Heart left ventricle (tissue), 13 donors: ENCODE measurements at regions not wholly inside any gene's neighbourhood (a gene's known extent, or its start where the extent isn't known, plus 50 kb on each side); places are given as distances from the start of the nearest gene placed in this dataset.

Experiments used
- POLR2A ChIP-seq, 2 donors: fragments of 450-650 bp; IDR thresholded peaks; one replicate each; pipeline ENCODE4 v1.6.1; 2017; ENCODE audit warnings: antibody characterized with exemption in 2 of 2, mild to moderate bottlenecking in 2 of 2, moderate library complexity in 2 of 2
- TF ChIP-seq, protein P1 (sequence below), 12 donors: fragments of 200-600 bp; sonication (generic) in 4 of 12; IDR thresholded peaks; one replicate each; pipeline versions ENCODE4 v1.5.0 to v1.8.0; 2018 to 2022; ENCODE audit warnings: antibody characterized with exemption in 12 of 12, mild to moderate bottlenecking in 5 of 12
- donor health status: ischemic (EF 13 %, LVEDD 7.1; RV severe dilation, severe dysfunction).
- donor health status: DM: no; HTN: yes; CAD: no.
- donor health status: DM: no; HTN: no; CAD: no.
- donor health status: ischemic (EF 25% LVEDD 6.9; RV normal size, moderate dysfunction).
- donor health status: ischemic (EF 25% LVEDD 5.7; RV mildly dilated, moderate dysfunction).
- donor health status: ischemic (EF 35%, LVEDD 5.7; RV mildly dilated, moderate dysfunction).
- donor health status: nonischemic (EF 11% LVEDD 7.7; RV severe dilation, severe dysfunction).
- donor health status: DM: yes; HTN: yes; CAD: no.
- donor health status: PGD.
- donor health status: ischemic (EF 29% LVEDD 5.4; RV normal size, mild dysfunction).
- donor health status: nonischemic (EF 23%, LVEDD 6.1; RV moderate dilation, normal function).

DNA sequence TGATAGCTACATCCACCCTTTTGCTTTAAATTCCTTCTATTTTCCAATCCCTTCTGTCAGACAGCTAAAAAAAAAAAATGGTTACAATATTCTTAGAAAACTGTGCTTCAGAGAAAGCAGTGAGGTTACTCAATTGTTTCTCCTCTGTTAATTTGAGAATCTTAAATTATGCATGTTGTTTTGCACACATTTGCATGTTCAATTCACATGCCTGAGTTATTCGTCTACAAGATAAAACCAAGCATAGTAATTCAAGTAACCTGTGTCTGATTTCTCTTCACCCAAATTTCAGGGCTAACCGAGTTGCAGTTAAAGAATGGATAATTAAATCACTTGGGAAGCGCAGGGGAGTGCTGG is 81.0 kb upstream of the MED13L start:
- TF ChIP-seq, protein P1, sequence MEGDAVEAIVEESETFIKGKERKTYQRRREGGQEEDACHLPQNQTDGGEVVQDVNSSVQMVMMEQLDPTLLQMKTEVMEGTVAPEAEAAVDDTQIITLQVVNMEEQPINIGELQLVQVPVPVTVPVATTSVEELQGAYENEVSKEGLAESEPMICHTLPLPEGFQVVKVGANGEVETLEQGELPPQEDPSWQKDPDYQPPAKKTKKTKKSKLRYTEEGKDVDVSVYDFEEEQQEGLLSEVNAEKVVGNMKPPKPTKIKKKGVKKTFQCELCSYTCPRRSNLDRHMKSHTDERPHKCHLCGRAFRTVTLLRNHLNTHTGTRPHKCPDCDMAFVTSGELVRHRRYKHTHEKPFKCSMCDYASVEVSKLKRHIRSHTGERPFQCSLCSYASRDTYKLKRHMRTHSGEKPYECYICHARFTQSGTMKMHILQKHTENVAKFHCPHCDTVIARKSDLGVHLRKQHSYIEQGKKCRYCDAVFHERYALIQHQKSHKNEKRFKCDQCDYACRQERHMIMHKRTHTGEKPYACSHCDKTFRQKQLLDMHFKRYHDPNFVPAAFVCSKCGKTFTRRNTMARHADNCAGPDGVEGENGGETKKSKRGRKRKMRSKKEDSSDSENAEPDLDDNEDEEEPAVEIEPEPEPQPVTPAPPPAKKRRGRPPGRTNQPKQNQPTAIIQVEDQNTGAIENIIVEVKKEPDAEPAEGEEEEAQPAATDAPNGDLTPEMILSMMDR (IDR thresholded peaks at IDR 0.05) = no peak
- TF ChIP-seq POLR2A (IDR thresholded peaks at IDR 0.05) = no peak
